ENCODE measurements at regions not wholly inside any gene's neighbourhood (a gene's known extent, or its start where the extent isn't known, plus 50 kb on each side); places are given as distances from the start of the nearest gene placed in this dataset.
"Not testable (repeated sequence)": the region's sequence is repeated elsewhere in the genome, so short reads cannot be mapped to it uniquely, and the experiment has no call there.

GRCh38 chr11:41789376-41789775, 329.9 kb upstream of the LRRC4C start:
- in situ Hi-C loops (cut with MboI; ENCODE audit: low pct_unique_long_range_greater_than_20kb, low sequenced_read_pairs, unreplicated experiment) = no loop called here
- no peak for TF ChIP-seq CTCF (IDR thresholded peaks at IDR 0.05; ENCODE audit: extremely low read depth, insufficient read depth, missing control alignments)
- DNase-seq (ENCODE audit: low spot score) = no peak

- DNase-seq (ENCODE audit: low spot score) = no peak
- TF ChIP-seq CTCF (IDR thresholded peaks at IDR 0.05; ENCODE audit: extremely low read depth, insufficient read depth, missing control alignments) = no peak
- in situ Hi-C loops (cut with MboI; ENCODE audit: low pct_unique_long_range_greater_than_20kb, low sequenced_read_pairs, unreplicated experiment) = no loop called here
Observed at GRCh38 chr11:41795004-41795403, 335.6 kb upstream of the LRRC4C start.

GRCh38 chr11:41799754-41800153, 340.3 kb upstream of the LRRC4C start:
- TF ChIP-seq CTCF (IDR thresholded peaks at IDR 0.05; ENCODE audit: extremely low read depth, insufficient read depth, missing control alignments) = no peak
- in situ Hi-C loops (cut with MboI; ENCODE audit: low pct_unique_long_range_greater_than_20kb, low sequenced_read_pairs, unreplicated experiment) = no loop called here
- DNase-seq (ENCODE audit: low spot score) = no peak

GRCh38 chr11:41803895-41804294, 344.4 kb upstream of the LRRC4C start:
- DNase-seq (ENCODE audit: low spot score) = no peak
- in situ Hi-C loops (cut with MboI; ENCODE audit: low pct_unique_long_range_greater_than_20kb, low sequenced_read_pairs, unreplicated experiment) = no loop called here
- no peak for TF ChIP-seq CTCF (IDR thresholded peaks at IDR 0.05; ENCODE audit: extremely low read depth, insufficient read depth, missing control alignments)

- TF ChIP-seq CTCF (IDR thresholded peaks at IDR 0.05; ENCODE audit: extremely low read depth, insufficient read depth, missing control alignments) = no peak
Observed at GRCh38 chr11:41816396-41816795, 356.9 kb upstream of the LRRC4C start.

GRCh38 chr11:41824287-41824686, 364.8 kb upstream of the LRRC4C start:
- in situ Hi-C loops (cut with MboI; ENCODE audit: low pct_unique_long_range_greater_than_20kb, low sequenced_read_pairs, unreplicated experiment); DNase-seq (ENCODE audit: low spot score): not testable (repeated sequence)

More at GRCh38 chr11:41816396-41816795, 356.9 kb upstream of the LRRC4C start:
- in situ Hi-C loops (cut with MboI; ENCODE audit: low pct_unique_long_range_greater_than_20kb, low sequenced_read_pairs, unreplicated experiment) = no loop called here
- no peak for DNase-seq (ENCODE audit: low spot score)

GRCh38 chr11:41826085-41826484, 366.6 kb upstream of the LRRC4C start:
- no peak for TF ChIP-seq CTCF (IDR thresholded peaks at IDR 0.05; ENCODE audit: extremely low read depth, insufficient read depth, missing control alignments)
- no peak for DNase-seq (ENCODE audit: low spot score)
- in situ Hi-C loops (cut with MboI; ENCODE audit: low pct_unique_long_range_greater_than_20kb, low sequenced_read_pairs, unreplicated experiment) = no loop called here
